Inferior parietal cortex (tissue), 1 donor: ENCODE measurements at regions not wholly inside any gene's neighbourhood (a gene's known extent, or its start where the extent isn't known, plus 50 kb on each side); places are given as distances from the start of the nearest gene placed in this dataset.
"Not testable (repeated sequence)": the region's sequence is repeated elsewhere in the genome, so short reads cannot be mapped to it uniquely, and the experiment has no call there.

Experiments
- DNase-seq: peaks from one replicate; pipeline ENCODE4 v3.0.0-alpha.2; 2016; ENCODE audit errors: extremely low spot score

GRCh38 chr21:32823296-32823695, 51.7 kb upstream of the PAXBP1 start:
- not testable (repeated sequence) for DNase-seq

GRCh38 chr21:32824950-32825349, 53.4 kb upstream of the PAXBP1 start:
- no peak for DNase-seq

DNA sequence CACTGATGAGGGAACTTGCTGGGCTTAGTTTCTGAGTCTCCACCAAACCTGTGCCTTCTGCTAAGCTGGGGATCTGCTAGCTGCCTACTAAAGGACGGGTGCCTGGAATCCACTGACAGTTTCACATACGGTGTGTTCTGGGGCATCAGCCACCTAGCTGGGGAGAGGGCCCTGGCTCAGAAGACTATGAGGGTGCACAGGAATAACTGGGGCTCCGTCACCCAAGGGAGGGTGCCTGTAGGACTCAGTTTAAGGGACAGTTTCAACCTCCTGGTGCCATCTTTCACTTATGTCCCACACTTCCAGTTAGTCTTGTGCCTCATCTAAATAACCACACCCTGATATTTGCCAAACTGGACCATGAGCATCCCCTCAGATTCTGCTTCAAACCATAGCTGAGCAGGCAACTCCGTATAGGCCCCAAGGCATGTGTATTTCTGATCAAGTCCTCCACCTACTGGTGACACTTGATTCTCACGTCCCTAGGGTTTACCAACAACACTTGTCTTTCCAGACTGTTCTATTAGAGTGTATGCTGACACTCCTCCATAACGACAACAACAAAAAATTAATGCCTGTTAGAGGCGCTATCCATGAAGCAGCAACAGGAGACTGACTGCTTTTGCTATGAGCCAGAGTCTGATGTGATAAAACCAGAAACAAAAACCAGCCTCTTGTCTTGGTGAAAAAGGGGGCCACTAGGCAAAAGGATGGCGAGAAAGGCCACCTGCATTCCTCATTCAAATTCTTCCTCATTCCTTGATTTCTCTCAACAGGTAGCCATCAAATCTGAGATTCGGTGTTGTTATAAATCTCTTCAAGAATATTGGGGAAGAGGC, 55.0 kb upstream of the PAXBP1 start:
- peak; percentile 81 for DNase-seq

DNA sequence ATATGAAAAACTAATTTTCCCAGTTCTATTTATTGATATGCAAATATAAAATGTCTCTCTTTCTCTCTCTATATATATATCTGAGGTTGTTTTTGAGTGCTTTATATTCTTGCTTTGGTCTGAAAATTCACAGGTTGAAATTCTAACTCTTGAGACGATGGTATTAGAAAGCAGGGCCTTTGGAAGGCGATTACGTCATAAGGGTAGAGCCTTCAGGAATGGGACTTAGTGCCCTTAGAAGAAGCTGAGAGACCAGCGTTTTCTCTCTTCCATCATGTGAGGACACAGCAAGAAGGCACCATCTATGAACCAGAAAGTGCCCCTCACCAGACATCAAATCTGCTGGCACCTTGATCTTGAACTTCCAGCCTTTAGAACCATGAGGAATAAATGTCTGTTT, 57.4 kb upstream of the PAXBP1 start:
- no peak for DNase-seq

- DNase-seq = no peak
Observed at GRCh38 chr21:32829504-32829903, 57.9 kb upstream of the PAXBP1 start.

DNA sequence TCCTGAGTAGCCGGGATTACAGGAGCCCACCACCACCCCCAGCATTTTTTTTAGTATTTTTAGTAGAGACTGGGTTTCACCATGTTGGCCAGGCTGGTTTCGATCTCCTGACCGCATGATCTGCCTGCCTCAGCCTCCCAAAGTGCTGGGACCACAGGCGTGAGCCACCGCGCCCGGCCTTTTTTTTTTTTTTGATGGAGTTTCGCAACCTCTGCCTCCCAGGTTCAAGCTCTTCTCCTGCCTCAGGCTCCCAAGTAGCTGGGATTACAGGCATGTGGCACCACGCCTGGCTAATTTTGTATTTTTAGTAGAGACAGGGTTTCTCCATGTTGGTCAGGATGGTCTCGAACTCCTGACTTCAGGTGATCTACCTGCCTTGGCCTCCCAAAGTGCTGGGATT, 60.2 kb upstream of the PAXBP1 start:
- not testable (repeated sequence) for DNase-seq

DNA sequence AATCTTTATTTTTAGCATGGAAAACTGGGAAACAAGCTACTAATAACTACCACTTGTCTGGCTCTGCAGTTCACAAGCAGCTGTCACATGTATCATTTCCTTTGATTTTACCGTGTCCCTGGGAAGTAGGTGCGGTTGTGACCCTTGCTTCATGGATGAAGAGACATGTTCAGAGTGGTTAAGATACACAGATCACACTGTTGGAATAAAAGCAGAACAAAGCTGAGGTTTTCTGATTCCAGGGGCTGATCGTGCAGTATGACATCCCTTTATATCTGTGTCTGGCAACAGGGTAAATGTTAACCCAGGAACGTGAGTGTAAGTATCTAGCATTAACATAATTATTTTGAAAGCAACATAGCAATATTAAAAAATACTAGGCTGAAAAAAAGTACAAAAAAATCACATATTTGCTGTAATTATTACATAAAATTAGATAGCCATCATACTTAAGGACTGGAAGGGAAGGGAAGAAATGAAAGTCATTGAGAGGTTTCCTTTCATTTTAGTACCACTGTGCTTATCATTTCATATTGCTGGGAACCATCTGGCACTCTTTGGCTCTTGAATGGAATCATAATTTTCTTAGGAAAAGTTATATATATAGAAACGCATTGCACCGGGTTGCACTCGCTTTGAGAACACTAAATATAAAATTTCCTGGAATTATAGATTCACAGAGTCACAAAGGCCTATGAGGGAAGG, 62.8 kb upstream of the PAXBP1 start:
- peak; percentile 43 for DNase-seq

DNA sequence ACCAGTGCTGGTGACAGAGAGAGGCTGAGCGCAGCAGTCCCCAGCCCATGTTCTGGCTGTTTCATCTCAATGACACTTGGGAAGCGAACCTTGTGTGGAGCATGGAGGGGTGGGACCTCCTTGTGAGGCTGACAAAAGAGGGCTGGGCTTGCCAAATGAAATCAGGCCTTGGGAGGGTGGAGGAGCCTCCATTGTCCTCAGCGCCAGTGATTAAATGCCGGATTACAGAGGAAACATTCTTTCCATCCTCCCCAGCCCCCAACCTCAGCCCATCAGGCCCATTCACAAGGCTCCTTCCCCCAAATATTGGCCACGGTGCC, 63.3 kb upstream of the PAXBP1 start:
- no peak for DNase-seq

GRCh38 chr21:32842146-32842545, 70.6 kb upstream of the PAXBP1 start:
- DNase-seq = no peak

- no peak for DNase-seq
Observed at GRCh38 chr21:32843561-32843960, 72.0 kb upstream of the PAXBP1 start.

GRCh38 chr21:32844076-32844475, 72.5 kb upstream of the PAXBP1 start:
- no peak for DNase-seq

DNA sequence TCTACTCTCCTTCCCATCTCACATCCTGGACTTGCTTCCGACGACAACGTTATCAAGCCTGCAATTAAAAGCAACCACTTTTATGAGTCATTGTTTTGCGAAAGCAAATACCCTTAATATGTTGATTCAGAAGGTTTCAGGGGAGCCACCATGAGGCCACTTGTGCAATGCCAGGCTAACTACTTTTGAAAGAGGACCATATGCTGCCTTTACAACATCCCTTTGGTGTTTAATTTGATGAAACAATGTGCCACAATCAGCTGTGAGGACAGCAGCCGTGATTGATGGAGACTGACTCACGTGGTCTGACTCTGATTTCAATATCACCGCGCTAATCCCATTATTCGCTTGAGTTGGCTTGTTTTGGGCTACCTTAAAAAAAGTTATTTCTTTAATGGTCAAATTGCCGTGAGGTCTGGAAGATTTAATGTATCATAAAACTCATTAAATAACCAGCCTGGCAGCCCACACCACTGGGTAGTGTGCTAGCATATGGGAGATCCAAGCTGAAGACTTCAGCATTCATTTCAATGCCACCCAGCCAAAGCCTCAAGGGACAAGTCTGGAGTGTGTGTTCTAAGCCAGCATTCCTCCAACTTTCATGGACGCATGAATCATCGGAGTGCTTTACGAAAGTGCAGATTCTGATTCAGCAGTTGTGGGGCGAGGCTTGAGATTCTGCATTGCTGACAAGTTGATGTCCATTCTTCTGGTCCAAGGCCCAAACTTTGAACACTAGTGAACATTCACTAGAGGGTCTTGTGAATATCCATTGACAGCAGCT, 73.3 kb upstream of the PAXBP1 start:
- DNase-seq = no peak

DNA sequence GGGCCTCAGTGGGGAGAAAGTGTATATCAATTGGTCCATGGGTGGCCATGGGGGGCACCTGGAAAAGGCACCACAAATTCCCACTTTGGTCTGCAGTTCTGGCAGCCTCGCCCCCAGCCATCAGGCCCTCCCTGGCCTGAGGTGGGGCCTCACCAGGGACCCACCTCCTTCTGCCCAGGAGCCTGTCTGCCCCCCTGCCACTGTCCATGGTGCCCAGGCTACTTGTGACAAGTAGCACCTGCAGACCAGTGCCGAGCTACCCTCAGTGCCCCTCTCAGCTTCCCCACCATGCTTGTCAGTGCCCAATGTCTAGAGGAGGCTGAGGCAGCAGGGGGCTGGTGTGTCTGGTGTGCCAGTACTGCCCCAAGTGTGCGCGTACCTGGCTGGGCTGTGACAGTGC, 87.1 kb upstream of the PAXBP1 start:
- no peak for DNase-seq

- DNase-seq = no peak
Observed at GRCh38 chr21:32860399-32860798, 88.8 kb upstream of the PAXBP1 start.

- DNase-seq = no peak
Observed at GRCh38 chr21:32861866-32862265, 90.3 kb upstream of the PAXBP1 start.

DNA sequence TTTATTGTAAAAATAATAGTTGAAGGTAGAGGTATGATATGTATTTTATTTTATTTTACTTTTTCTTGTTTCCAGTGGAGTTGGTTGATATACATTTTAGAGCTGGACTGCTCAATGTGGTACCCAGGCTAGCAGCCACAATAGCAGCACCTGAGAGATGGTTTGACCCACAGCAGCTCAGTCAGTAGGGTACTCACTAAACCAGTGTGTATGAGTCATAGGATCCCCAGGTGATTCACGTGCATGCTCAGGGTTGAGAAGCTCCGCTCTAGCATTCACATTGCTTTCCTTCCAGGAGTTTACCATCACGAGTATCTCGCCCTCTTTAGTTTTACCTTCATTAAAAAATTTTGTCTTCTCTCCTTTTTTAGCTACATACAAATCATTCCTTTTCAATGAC, 96.0 kb upstream of the PAXBP1 start:
- DNase-seq = no peak

DNA sequence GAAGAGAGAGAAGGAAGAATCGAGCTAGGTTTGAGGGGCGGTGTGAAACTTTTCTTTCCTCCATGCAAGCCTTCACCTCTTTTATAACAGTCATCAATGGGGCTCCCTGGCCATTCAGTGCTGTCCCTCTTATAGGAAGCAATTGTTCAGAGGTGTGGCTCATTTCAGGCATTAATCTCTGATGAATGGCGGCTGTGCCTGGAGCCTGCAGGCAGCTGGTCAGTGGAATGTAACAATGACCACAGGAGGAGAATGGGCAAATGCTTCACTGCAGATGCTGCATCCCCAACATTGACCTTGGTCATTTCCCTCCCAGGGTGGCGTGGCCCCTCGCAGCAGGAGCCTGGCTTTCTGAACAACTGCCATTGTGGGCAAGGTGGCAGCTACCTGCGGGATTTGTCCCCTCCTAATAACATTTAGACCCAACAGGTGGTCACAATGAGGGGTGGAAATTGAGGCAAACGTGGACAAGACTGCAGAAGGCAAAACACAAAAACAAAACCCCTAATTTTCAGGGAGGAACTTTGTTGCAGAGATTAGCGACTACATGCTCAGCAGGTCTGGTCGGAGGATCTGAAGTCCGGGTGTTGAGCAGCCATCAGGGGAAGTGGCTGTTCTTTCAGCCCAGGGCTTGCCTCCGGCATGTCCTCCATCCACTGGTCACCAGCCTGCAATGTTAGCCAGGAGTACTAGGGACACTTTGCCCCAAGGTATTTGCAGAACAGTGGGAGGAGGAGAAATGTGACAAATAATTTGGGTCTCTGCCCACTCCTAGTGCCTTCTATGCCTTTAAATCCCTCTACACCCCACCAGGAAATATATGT, 97.3 kb upstream of the PAXBP1 start:
- DNase-seq = no peak

- DNase-seq = no peak
Observed at GRCh38 chr21:32869459-32869858, 97.9 kb upstream of the PAXBP1 start.

- DNase-seq = no peak
Observed at GRCh38 chr21:32876426-32876825, 104.9 kb upstream of the PAXBP1 start.

DNA sequence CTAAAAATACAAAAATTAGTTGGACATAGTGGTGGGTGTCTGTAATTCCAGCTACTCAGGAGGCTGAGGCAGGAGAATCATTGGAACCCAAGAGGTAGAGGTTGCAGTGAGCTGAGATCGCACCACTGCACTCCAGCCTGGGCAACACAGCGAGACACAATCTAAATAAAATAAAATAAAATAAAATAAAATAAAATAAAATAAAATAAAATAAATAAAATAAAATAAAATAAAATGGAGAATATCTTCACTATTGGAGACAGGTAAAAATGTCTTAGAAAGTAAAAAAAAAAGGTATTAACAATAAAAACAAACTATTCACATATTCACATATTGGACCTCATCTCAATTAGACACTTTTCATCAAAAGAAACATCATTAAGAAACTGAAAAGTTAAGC, 106.3 kb upstream of the PAXBP1 start:
- not testable (repeated sequence) for DNase-seq

GRCh38 chr21:32878661-32879060, 107.1 kb upstream of the PAXBP1 start:
- no peak for DNase-seq

DNA sequence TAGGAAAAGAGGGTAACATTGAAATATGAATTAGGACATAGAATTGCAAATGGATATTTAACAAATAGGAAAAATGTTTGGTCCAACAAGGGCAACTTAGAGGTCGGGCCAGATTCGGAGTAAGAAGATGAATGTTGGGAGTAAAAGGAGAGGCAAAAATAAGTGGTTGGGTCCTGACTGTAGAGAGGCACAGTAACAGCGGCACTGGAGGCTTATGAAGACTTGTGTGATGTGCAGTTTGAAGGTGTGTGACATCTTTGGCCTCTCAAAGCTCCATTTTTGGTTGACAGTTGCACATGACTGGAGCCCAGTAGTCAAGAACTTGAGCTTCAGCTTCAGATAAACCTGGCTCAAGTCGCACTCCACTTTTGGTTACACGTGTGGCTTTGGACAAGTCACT, 109.9 kb upstream of the PAXBP1 start:
- no peak for DNase-seq
